GM12878 (cell line): ENCODE measurements at regions not wholly inside any gene's neighbourhood (a gene's known extent, or its start where the extent isn't known, plus 50 kb on each side); places are given as distances from the start of the nearest gene placed in this dataset.

Experiments used
- ATAC-seq: fragments of 200-7000 bp; cut with Tn5 transposase; 3 replicates; pipeline ENCODE4 v1.9.1; 2020; ENCODE audit warnings: mild to moderate bottlenecking, moderate library complexity
- BruUV-seq: library from RNA; stranded (reverse); fragments of 400-500 nt; replicated peaks from 2 replicates; lab custom pipeline; 2021; lab: Mats Ljungman, UMichigan
- CTCF ChIA-PET: fragments of 300-600 bp; sonication (Branson Sonifier 250); formaldehyde crosslinking; extraction: SDS; loops from one replicate; lab custom pipeline; 2021; ENCODE audit warnings: inconsistent platforms; lab: Yijun Ruan, JAX
- POLR2A ChIA-PET: fragments of 350-600 bp; formaldehyde crosslinking; extraction: SDS; loops from one replicate; lab custom pipeline; 2021; ENCODE audit warnings: inconsistent platforms; lab: Charles Lee
- RAD21 ChIA-PET: fragments of 300-600 bp; sonication (Branson Sonifier 250); formaldehyde crosslinking; loops from one replicate; lab custom pipeline; 2023; ENCODE audit warnings: antibody characterized with exemption; ENCODE audit not compliant: unreplicated experiment; lab: Charles Lee
- SMC1A ChIA-PET: fragments of 300-600 bp; sonication (Branson Sonifier 250); formaldehyde crosslinking; loops from one replicate; lab custom pipeline; 2023; ENCODE audit not compliant: unreplicated experiment, uncharacterized antibody; lab: Charles Lee
- DNase-seq: peaks from one replicate; pipeline ENCODE4 v3.0.0-alpha.2; 2011; ENCODE audit warnings: low read depth, low spot score
- FAIRE-seq: peaks from 3 replicates; lab custom pipeline; 2011; peaks lifted over from hg19 to GRCh38; lab: Jason Lieb, UNC
- H2AFZ ChIP-seq: 2 replicates; pipeline ENCODE4 v1.6.0; 2011; ENCODE audit warnings: low read depth, low read length, control low read depth; ENCODE audit not compliant: control insufficient read depth
- H3K27ac ChIP-seq: 2 replicates; pipeline ENCODE4 v1.5.1; 2011; ENCODE audit warnings: control low read depth; ENCODE audit not compliant: control insufficient read depth, insufficient read depth
- H3K27me3 ChIP-seq, 2 experiments: replicated peaks in 1 of 2; 2 replicates each; pipeline versions ENCODE4 v1.6.0 to v1.6.1; 2011; ENCODE audit warnings: low read length in 1 of 2; ENCODE audit not compliant: control insufficient read depth in 2 of 2, insufficient read depth in 2 of 2
- H3K36me3 ChIP-seq, 2 experiments: 2 replicates each; pipeline ENCODE4 v1.5.1; 2011; ENCODE audit warnings: low read length in 1 of 2; ENCODE audit not compliant: control insufficient read depth in 2 of 2, insufficient read depth in 2 of 2
- H3K4me1 ChIP-seq: 2 replicates; pipeline ENCODE4 v1.6.1; 2011; ENCODE audit warnings: mild to moderate bottlenecking, low read length, moderate library complexity, mixed read lengths; ENCODE audit not compliant: control insufficient read depth, insufficient read depth
- H3K4me2 ChIP-seq: 2 replicates; pipeline ENCODE4 v1.6.0; 2011; ENCODE audit warnings: control low read depth; ENCODE audit not compliant: control insufficient read depth, insufficient read depth
- H3K4me3 ChIP-seq: fragments of 200-600 bp; sonication (generic); 2 replicates; pipeline ENCODE4 v1.5.1; 2016
- H3K79me2 ChIP-seq: 2 replicates; pipeline ENCODE4 v1.6.0; 2011; ENCODE audit warnings: low read length; ENCODE audit not compliant: control insufficient read depth, insufficient read depth
- H3K9ac ChIP-seq: 2 replicates; pipeline ENCODE4 v1.8.0; 2011; ENCODE audit warnings: low read length, control low read depth, mixed read lengths; ENCODE audit not compliant: control insufficient read depth, insufficient read depth
- H3K9me3 ChIP-seq: replicated peaks from 3 replicates; pipeline ENCODE4 v1.5.1; 2011; ENCODE audit warnings: mild to moderate bottlenecking, low read length; ENCODE audit not compliant: control insufficient read depth, insufficient read depth
- H4K20me1 ChIP-seq: 2 replicates; pipeline ENCODE4 v1.6.0; 2011; ENCODE audit not compliant: control insufficient read depth, insufficient read depth
- DPF2 ChIP-seq: fragments of 450-650 bp; IDR thresholded peaks from 2 replicates; pipeline ENCODE4 v1.6.1; 2017; ENCODE audit warnings: mild to moderate bottlenecking
- E2F4 ChIP-seq: IDR thresholded peaks from 2 replicates; pipeline ENCODE4 v1.6.1; 2012; ENCODE audit warnings: low read depth, low read length, improper control_type of control experiment
- GATAD2B ChIP-seq: fragments of 450-650 bp; conservative IDR thresholded peaks from 2 replicates; pipeline ENCODE4 v1.6.1; 2017; ENCODE audit warnings: low read depth, mild to moderate bottlenecking, moderate library complexity
- LARP7 ChIP-seq: fragments of 450-650 bp; IDR thresholded peaks from 2 replicates; pipeline ENCODE4 v1.6.1; 2017; ENCODE audit warnings: mild to moderate bottlenecking
- NFYA ChIP-seq: IDR thresholded peaks from 2 replicates; pipeline ENCODE4 v1.6.1; 2011; ENCODE audit warnings: low read depth, mild to moderate bottlenecking, low read length, improper control_type of control experiment, borderline replicate concordance
- NR2C2 ChIP-seq: IDR thresholded peaks from 2 replicates; pipeline ENCODE4 v1.6.1; 2011; ENCODE audit warnings: borderline replicate concordance, low read depth; ENCODE audit not compliant: control insufficient read depth, insufficient read length
- SRF ChIP-seq, 2 experiments: IDR thresholded peaks; 2 replicates each; pipeline ENCODE4 v1.6.1; 2011; ENCODE audit warnings: low read depth in 2 of 2, low read length in 2 of 2, mild to moderate bottlenecking in 1 of 2, moderate library complexity in 1 of 2
- ZNF622 ChIP-seq: fragments of 450-650 bp; IDR thresholded peaks from 2 replicates; pipeline ENCODE4 v1.6.1; 2017; ENCODE audit warnings: mild to moderate bottlenecking, inconsistent platforms
- ZNF687 ChIP-seq: fragments of 450-650 bp; IDR thresholded peaks from 2 replicates; pipeline ENCODE4 v1.6.1; 2017; ENCODE audit warnings: mild to moderate bottlenecking, moderate library complexity
- in situ Hi-C: fragments of 300-500 bp; cut with MboI; formaldehyde crosslinking; loops from 9 replicates; pipeline ENCODE4 v1.14.3; 2018; ENCODE audit warnings: mixed read lengths
- intact Hi-C: fragments of 100-400 bp; cut with micrococcal nuclease; formaldehyde crosslinking; loops from one replicate; pipeline ENCODE4 v1.14.2; 2022; ENCODE audit not compliant: unreplicated experiment

GRCh38 chrX:142327182-142327581 is 122.1 kb upstream of the MAGEC2 start (continued):
- TF ChIP-seq SRF (IDR thresholded peaks at IDR 0.05; ENCODE audit: low read depth in 2 of 2, low read length in 2 of 2) = no peak
- no peak for TF ChIP-seq NFYA
- TF ChIP-seq, all 136 proteins: peak for 0

GRCh38 chrX:142312591-142312990 is 107.5 kb upstream of the MAGEC2 start:
- no peak for DNase-seq
- in situ Hi-C loops (no loop called here), intact Hi-C loops (no loop called here)
- ATAC-seq = no peak
- no peaks in the 10 kb centered on the region for H3K4me1 ChIP-seq
- H3K79me2 ChIP-seq = no peaks in the 10 kb centered on the region
- no peaks in the 10 kb centered on the region for H3K9me3 ChIP-seq
- ChIA-PET CTCF (no interaction called here), SMC1A (no interaction called here), RAD21 (no interaction called here), POLR2A (no interaction called here)
- TF ChIP-seq ZNF687 = no peak
- no peak for TF ChIP-seq NR2C2
- no peak for TF ChIP-seq E2F4
- no peak for TF ChIP-seq GATAD2B
- TF ChIP-seq ZNF622 = no peak
- TF ChIP-seq DPF2 = no peak
- TF ChIP-seq LARP7 = no peak
- no peak overlapping the region for H2AFZ ChIP-seq
- no peaks in the 10 kb centered on the region for H4K20me1 ChIP-seq
- no peak overlapping the region for H3K4me2 ChIP-seq
- H3K27me3 ChIP-seq = no peaks in the 10 kb centered on the region
- H3K4me3 ChIP-seq = no peak overlapping the region
- BruUV-seq = no TSS peak
- no peaks in the 10 kb centered on the region for H3K36me3 ChIP-seq
- no peak for FAIRE-seq
- H3K9ac ChIP-seq = no peak overlapping the region
- no peak overlapping the region for H3K27ac ChIP-seq
